HG03460 (cell line): ENCODE measurements at regions not wholly inside any gene's neighbourhood (a gene's known extent, or its start where the extent isn't known, plus 50 kb on each side); places are given as distances from the start of the nearest gene placed in this dataset.
A peak's percentile ranks its signal among the peaks of the same experiment; 100 is the strongest.

Experiments
- ATAC-seq: cut with Tn5 transposase; IDR thresholded peaks from one replicate; pipeline ENCODE4 v1.9.1; 2021; ENCODE audit not compliant: unreplicated experiment

- no peak for ATAC-seq
These were observed 241.9 kb upstream of the SLC14A2 start for GRCh38 chr18:45373286-45373880.

- no peak for ATAC-seq
These were observed 241.0 kb upstream of the SLC14A2 start for GRCh38 chr18:45374236-45374635.

GRCh38 chr18:45374878-45375630 is 240.2 kb upstream of the SLC14A2 start:
- no peak for ATAC-seq

- no peak for ATAC-seq
These were observed 239.1 kb upstream of the SLC14A2 start for GRCh38 chr18:45376193-45376592.

GRCh38 chr18:45378308-45378707 is 237.0 kb upstream of the SLC14A2 start:
- no peak for ATAC-seq

- no peak for ATAC-seq
These were observed 236.3 kb upstream of the SLC14A2 start for GRCh38 chr18:45378933-45379332.

- ATAC-seq: peak; percentile 58
These were observed 235.4 kb upstream of the SLC14A2 start for GRCh38 chr18:45379903-45380302.

GRCh38 chr18:45381282-45381681 is 234.0 kb upstream of the SLC14A2 start:
- ATAC-seq: no peak

GRCh38 chr18:45383228-45383627 is 232.0 kb upstream of the SLC14A2 start:
- ATAC-seq: no peak

- peak; percentile 48 for ATAC-seq
These were observed 230.9 kb upstream of the SLC14A2 start for GRCh38 chr18:45384137-45384961.

- ATAC-seq: no peak
These were observed 230.3 kb upstream of the SLC14A2 start for GRCh38 chr18:45384962-45385315.

GRCh38 chr18:45386041-45386655 is 229.1 kb upstream of the SLC14A2 start:
- ATAC-seq: no peak

- ATAC-seq: no peak
These were observed 228.0 kb upstream of the SLC14A2 start for GRCh38 chr18:45387229-45387628.

- no peak for ATAC-seq
These were observed 216.8 kb upstream of the SLC14A2 start for GRCh38 chr18:45398448-45398847.

- ATAC-seq: no peak
These were observed 216.1 kb upstream of the SLC14A2 start for GRCh38 chr18:45399146-45399545.

- ATAC-seq: no peak
These were observed 215.6 kb upstream of the SLC14A2 start for GRCh38 chr18:45399643-45400042.

GRCh38 chr18:45402485-45403056 is 212.7 kb upstream of the SLC14A2 start:
- ATAC-seq: no peak

- ATAC-seq: no peak
These were observed 211.8 kb upstream of the SLC14A2 start for GRCh38 chr18:45403341-45404049.

GRCh38 chr18:45408218-45408617 is 207.1 kb upstream of the SLC14A2 start:
- ATAC-seq: no peak

- ATAC-seq: no peak
These were observed 205.3 kb upstream of the SLC14A2 start for GRCh38 chr18:45409971-45410370.

GRCh38 chr18:45412577-45412976 is 202.7 kb upstream of the SLC14A2 start:
- no peak for ATAC-seq
